ENCODE measurements at regions not wholly inside any gene's neighbourhood (a gene's known extent, or its start where the extent isn't known, plus 50 kb on each side); places are given as distances from the start of the nearest gene placed in this dataset.

GRCh38 chr3:137222736-137223225 lies 265.0 kb downstream of the IL20RB start:
- no peaks in the 10 kb centered on the region for H3K4me1 ChIP-seq (ENCODE audit: control insufficient read depth in 4 of 4, insufficient read depth in 4 of 4, low read length in 3 of 4)
- H3K4me3 ChIP-seq (ENCODE audit: low read depth in 1 of 3, low read length in 3 of 3) = no peak overlapping the region
- peaks cover 0 to 8% (median 3%) of the 10 kb centered on the region in 4 donors for H3K9me3 ChIP-seq (ENCODE audit: control insufficient read depth in 4 of 4, low read length in 3 of 4)
- WGBS = 53% methylated on average over 2 of the region's 2 CpGs
- no peak overlapping the region for H3K9ac ChIP-seq (ENCODE audit: low read depth in 1 of 2, low read length in 2 of 2)
- no peak for DNase-seq (ENCODE audit: low spot score)
- no peaks in the 10 kb centered on the region for H3K36me3 ChIP-seq (ENCODE audit: control insufficient read depth in 4 of 4, insufficient read depth in 3 of 4, low read depth in 1 of 4, low read length in 3 of 4)
- no peak for TF ChIP-seq JUND (IDR thresholded peaks at IDR 0.05)
- TF ChIP-seq HNF4A (conservative IDR thresholded peaks at IDR 0.05) = no peak
- no peak for TF ChIP-seq CTCF (IDR thresholded peaks at IDR 0.05; ENCODE audit: low read depth, low read length, missing input control)
- no peak for TF ChIP-seq REST (IDR thresholded peaks at IDR 0.05)
- no peak for TF ChIP-seq YY1 (IDR thresholded peaks at IDR 0.05)
- TF ChIP-seq EGR1 (IDR thresholded peaks at IDR 0.05; ENCODE audit: low read depth in 2 of 2) = no peak
- TF ChIP-seq ATF3 (IDR thresholded peaks at IDR 0.05) = no peak
- no peak for TF ChIP-seq RXRA (IDR thresholded peaks at IDR 0.05)
- no peak for TF ChIP-seq SP1 (IDR thresholded peaks at IDR 0.05)
- TF ChIP-seq GABPA (IDR thresholded peaks at IDR 0.05 in 1 of 2, conservative IDR thresholded peaks at IDR 0.05 in 1 of 2) = no peak
- TF ChIP-seq HNF4G (IDR thresholded peaks at IDR 0.05) = no peak
- TF ChIP-seq RAD21 (IDR thresholded peaks at IDR 0.05) = no peak
- TF ChIP-seq TAF1 (conservative IDR thresholded peaks at IDR 0.05) = no peak
- TF ChIP-seq FOXA2 (IDR thresholded peaks at IDR 0.05) = no peak
- TF ChIP-seq FOXA1 (IDR thresholded peaks at IDR 0.05) = no peak
- no peak overlapping the region for H3K27ac ChIP-seq (ENCODE audit: low read depth in 1 of 2, low read length in 2 of 2)
- no peaks in the 10 kb centered on the region for H3K27me3 ChIP-seq (ENCODE audit: control insufficient read depth in 4 of 4, insufficient read depth in 4 of 4, low read length in 3 of 4)

GRCh38 chr3:137224464-137224863 lies 266.7 kb downstream of the IL20RB start:
- 78% methylated on average over 3 of the region's 3 CpGs for WGBS
- H3K4me3 ChIP-seq (ENCODE audit: low read depth in 1 of 3, low read length in 3 of 3) = no peak overlapping the region
- TF ChIP-seq SP1 (IDR thresholded peaks at IDR 0.05) (no peak), RAD21 (IDR thresholded peaks at IDR 0.05) (no peak), NR2F2 (IDR thresholded peaks at IDR 0.05) (no peak), ATF3 (IDR thresholded peaks at IDR 0.05) (no peak), CTCF (IDR thresholded peaks at IDR 0.05; ENCODE audit: low read depth, low read length, missing input control) (no peak), HNF4A (conservative IDR thresholded peaks at IDR 0.05) (no peak), REST (IDR thresholded peaks at IDR 0.05) (no peak), GABPA (IDR thresholded peaks at IDR 0.05 in 1 of 2, conservative IDR thresholded peaks at IDR 0.05 in 1 of 2) (no peak), YY1 (IDR thresholded peaks at IDR 0.05) (no peak), HNF4G (IDR thresholded peaks at IDR 0.05) (no peak), MAX (IDR thresholded peaks at IDR 0.05) (no peak), TAF1 (conservative IDR thresholded peaks at IDR 0.05) (no peak), FOXA2 (IDR thresholded peaks at IDR 0.05) (no peak), FOXA1 (IDR thresholded peaks at IDR 0.05) (no peak), JUND (IDR thresholded peaks at IDR 0.05) (no peak), EGR1 (IDR thresholded peaks at IDR 0.05; ENCODE audit: low read depth in 2 of 2) (no peak)

More at GRCh38 chr3:137224464-137224863, 266.7 kb downstream of the IL20RB start:
- no peak for DNase-seq (ENCODE audit: low spot score)
- Histone ChIP-seq H3K9ac (ENCODE audit: low read depth in 1 of 2, low read length in 2 of 2) (no peak overlapping the region), H3K27me3 (ENCODE audit: control insufficient read depth in 4 of 4, insufficient read depth in 4 of 4, low read length in 3 of 4) (no peaks in the 10 kb centered on the region), H3K9me3 (ENCODE audit: control insufficient read depth in 4 of 4, low read length in 3 of 4) (peaks cover 0 to 7% (median 3%) of the 10 kb centered on the region in 4 donors), H3K27ac (ENCODE audit: low read depth in 1 of 2, low read length in 2 of 2) (no peak overlapping the region), H3K36me3 (ENCODE audit: control insufficient read depth in 4 of 4, insufficient read depth in 3 of 4, low read depth in 1 of 4, low read length in 3 of 4) (no peaks in the 10 kb centered on the region), H3K4me1 (ENCODE audit: control insufficient read depth in 4 of 4, insufficient read depth in 4 of 4, low read length in 3 of 4) (no peaks in the 10 kb centered on the region)

Data from liver (tissue), 8 donors.